Mesothelial cell of epicardium (in vitro differentiated cells): ENCODE measurements at regions not wholly inside any gene's neighbourhood (a gene's known extent, or its start where the extent isn't known, plus 50 kb on each side); places are given as distances from the start of the nearest gene placed in this dataset.

Experiments used
- DNase-seq, 2 experiments: peaks; one replicate each; pipeline ENCODE4 v3.0.0; 2021; ENCODE audit warnings: low spot score in 2 of 2; ENCODE audit not compliant: unreplicated experiment in 2 of 2
- H3K27ac Mint-ChIP-seq: 2 replicates; pipeline ENCODE4 v1.8.0; 2021; ENCODE audit warnings: mixed read lengths
- H3K27me3 Mint-ChIP-seq: 2 replicates; pipeline ENCODE4 v1.8.0; 2021; ENCODE audit warnings: low read depth, mixed read lengths
- H3K36me3 Mint-ChIP-seq: 2 replicates; pipeline ENCODE4 v1.8.0; 2021; ENCODE audit warnings: mixed read lengths
- H3K4me1 Mint-ChIP-seq: 2 replicates; pipeline ENCODE4 v1.8.0; 2021; ENCODE audit warnings: mixed read lengths
- H3K4me3 Mint-ChIP-seq: 2 replicates; pipeline ENCODE4 v1.8.0; 2021; ENCODE audit warnings: mild to moderate bottlenecking, moderate library complexity, mixed read lengths
- H3K9me3 Mint-ChIP-seq: 2 replicates; pipeline ENCODE4 v1.8.0; 2021; ENCODE audit warnings: mixed read lengths
- TF ChIP-seq, protein P1 (sequence below): fragments of 200-600 bp; sonication (generic); IDR thresholded peaks from one replicate; pipeline ENCODE4 v1.5.0; 2021; ENCODE audit warnings: antibody characterized with exemption; ENCODE audit not compliant: unreplicated experiment

DNA sequence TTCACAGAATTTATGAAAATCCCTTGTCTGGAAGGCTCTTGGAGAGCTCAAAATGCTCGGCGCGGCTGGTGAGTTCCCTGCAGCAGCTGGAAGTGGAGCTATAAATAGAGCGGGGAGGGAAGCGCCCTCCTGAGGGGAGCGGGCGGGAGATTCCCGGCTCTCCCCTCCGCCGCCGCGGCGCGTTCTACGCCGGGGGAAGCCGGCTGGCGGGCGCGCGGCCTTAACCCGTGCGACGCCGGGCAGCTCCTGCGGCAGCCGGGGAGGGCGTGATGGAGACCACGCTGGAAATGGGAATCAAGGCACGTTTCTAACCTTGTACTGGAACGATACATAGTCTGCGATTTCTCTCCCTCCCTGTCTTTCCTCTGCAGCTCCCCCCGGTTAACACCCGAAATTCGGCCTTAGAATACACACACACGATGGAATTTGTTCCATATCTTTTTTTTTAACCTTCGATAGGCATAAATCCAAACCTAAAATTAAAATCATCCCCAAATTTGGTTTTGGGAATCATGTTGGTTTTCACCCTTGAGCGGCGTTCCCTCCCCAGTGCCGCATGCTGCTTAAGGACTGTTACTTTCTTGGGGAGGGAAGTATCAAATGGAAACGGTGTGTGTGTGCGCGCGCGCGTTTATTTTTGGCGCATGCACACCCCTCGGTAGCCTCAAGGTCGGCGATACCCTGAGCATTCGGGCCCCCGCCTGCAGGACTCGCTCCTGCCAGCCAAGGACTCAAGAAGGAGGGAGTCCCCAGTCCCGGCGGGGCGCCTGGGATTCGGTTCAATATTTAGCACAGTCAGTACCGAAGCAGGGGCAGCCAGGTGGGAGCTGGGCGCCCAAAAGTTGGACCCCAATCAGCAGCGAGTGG lies 306.3 kb upstream of the KCNN2 start:
- Mint-ChIP-seq H3K4me1 (peaks cover 41% of the 10 kb centered on the region), H3K27me3 (peaks cover 7% of the 10 kb centered on the region), H3K36me3 (no peaks in the 10 kb centered on the region), H3K27ac (peak overlapping the region; percentile 23), H3K4me3 (peak overlapping the region; percentile 74), H3K9me3 (no peaks in the 10 kb centered on the region)
- TF ChIP-seq, protein P1, sequence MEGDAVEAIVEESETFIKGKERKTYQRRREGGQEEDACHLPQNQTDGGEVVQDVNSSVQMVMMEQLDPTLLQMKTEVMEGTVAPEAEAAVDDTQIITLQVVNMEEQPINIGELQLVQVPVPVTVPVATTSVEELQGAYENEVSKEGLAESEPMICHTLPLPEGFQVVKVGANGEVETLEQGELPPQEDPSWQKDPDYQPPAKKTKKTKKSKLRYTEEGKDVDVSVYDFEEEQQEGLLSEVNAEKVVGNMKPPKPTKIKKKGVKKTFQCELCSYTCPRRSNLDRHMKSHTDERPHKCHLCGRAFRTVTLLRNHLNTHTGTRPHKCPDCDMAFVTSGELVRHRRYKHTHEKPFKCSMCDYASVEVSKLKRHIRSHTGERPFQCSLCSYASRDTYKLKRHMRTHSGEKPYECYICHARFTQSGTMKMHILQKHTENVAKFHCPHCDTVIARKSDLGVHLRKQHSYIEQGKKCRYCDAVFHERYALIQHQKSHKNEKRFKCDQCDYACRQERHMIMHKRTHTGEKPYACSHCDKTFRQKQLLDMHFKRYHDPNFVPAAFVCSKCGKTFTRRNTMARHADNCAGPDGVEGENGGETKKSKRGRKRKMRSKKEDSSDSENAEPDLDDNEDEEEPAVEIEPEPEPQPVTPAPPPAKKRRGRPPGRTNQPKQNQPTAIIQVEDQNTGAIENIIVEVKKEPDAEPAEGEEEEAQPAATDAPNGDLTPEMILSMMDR, result no peak
- DNase-seq, result peak; percentile 57 to 81

DNA sequence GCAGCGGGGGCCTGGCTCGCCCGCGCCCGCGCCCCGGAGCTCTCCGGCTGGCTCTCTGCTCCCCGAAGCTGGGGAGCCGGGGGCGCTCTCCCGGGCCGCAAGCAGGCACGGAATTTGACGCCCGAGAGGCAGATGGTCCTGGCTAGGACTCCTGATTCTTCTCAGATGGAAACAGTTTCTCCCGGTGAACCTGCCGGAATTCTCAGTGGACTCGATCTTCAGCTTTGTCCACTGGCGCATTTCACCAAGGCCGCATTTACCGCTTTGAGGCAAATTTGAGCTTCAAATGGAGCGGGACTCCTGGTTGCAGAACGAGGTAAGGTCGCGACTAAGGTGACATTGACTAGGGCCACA lies 305.7 kb upstream of the KCNN2 start:
- H3K4me1 Mint-ChIP-seq, result peaks cover 41% of the 10 kb centered on the region
- DNase-seq, result no peak
- H3K9me3 Mint-ChIP-seq, result no peaks in the 10 kb centered on the region
- peaks cover 7% of the 10 kb centered on the region for H3K27me3 Mint-ChIP-seq
- peak overlapping the region; percentile 74 for H3K4me3 Mint-ChIP-seq
- no peaks in the 10 kb centered on the region for H3K36me3 Mint-ChIP-seq
- TF ChIP-seq, protein P1, result no peak
- peak overlapping the region; percentile 39 for H3K27ac Mint-ChIP-seq

DNA sequence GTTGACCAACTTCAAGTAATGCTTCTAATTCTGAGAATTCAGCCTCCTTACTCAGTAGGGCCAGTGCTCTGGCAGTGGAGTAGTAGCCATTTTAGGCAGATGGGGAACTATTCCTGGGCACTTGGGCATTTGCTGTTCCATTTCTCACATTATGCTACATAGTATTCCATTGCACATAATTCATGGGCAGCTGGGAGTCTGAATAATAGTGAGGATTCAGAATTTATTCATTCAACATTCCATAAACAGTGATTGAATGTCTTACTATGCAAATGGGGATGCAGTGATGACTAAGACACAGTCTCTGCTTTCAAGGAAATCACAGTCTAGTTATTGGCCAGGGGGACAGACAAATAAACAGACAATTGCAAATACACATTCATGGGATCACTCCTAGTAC lies 301.0 kb upstream of the KCNN2 start:
- no peak for DNase-seq
- Mint-ChIP-seq H3K9me3 (no peaks in the 10 kb centered on the region), H3K4me3 (no peak overlapping the region), H3K27ac (no peak overlapping the region), H3K4me1 (peaks cover 34% of the 10 kb centered on the region), H3K27me3 (peaks cover 7% of the 10 kb centered on the region), H3K36me3 (no peaks in the 10 kb centered on the region)
- TF ChIP-seq, protein P1, result no peak

DNA sequence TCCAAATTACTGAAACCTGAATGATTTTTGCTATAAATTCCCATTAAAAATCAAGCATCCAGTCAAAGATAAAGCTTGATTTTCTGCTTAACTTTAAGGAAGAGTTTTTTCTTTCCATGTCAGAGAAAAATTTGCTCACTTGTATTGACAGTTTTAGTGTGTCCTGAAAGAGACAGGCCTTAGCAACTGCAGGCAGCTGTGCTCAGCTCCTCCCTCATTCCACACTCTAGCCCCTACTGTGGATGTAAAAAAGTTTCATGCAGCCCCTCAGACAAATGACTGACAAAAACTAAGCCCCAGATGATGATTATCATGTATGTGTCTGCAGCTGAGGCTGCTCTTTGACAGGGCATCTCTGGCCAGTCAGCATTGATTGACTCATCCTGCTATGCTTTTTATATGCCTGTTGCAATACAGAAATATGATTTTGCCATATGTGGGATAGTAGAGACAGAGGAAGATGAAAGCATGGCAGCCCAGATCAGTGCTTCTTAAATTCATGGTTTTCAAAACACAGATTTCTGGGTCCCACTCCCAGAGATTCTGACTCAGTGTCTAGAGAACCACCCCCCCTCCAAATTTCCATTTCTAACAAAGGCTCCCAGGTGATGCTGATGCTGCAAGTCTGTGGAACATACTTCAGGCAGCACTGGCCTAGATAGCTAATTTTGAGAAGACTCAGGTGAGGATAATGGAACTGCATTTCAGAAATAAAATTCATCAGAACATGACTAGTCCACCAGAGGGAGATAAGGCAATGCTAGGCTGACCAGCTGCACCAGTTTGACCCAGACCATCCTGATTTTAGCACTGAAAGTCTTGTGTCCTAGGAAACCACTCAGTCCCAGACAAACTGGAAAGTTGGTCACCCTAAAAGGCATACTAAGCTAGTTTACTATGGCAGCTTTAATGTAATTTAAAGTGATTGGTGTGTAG lies 298.7 kb upstream of the KCNN2 start:
- Mint-ChIP-seq H3K4me3 (no peak overlapping the region), H3K27me3 (no peaks in the 10 kb centered on the region), H3K27ac (no peak overlapping the region), H3K9me3 (no peaks in the 10 kb centered on the region), H3K36me3 (no peaks in the 10 kb centered on the region), H3K4me1 (peaks cover 28% of the 10 kb centered on the region)
- TF ChIP-seq, protein P1, result no peak
- no peak for DNase-seq

DNA sequence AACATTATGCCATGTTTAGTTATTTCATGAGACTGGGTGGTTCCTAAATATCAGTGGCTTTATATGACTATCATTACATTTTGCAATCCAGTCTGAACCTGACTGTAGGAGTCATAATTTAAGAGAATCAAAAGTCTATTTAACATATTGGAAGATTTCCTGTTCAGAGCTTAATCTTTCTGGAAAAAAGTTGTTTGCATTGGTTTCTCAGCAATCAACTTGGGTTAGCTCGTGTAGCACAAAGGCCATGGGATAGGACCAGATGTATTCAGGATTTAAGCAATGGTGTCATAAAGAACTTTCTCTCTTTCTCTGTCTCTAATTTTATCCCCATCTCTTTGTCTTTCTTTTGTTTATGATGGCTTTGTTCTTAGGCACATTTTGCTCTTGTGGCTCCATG lies 296.0 kb upstream of the KCNN2 start:
- Mint-ChIP-seq H3K27me3 (no peaks in the 10 kb centered on the region), H3K36me3 (no peaks in the 10 kb centered on the region), H3K4me3 (no peak overlapping the region), H3K9me3 (no peaks in the 10 kb centered on the region), H3K27ac (peak overlapping the region; percentile 28), H3K4me1 (peaks cover 24% of the 10 kb centered on the region)
- DNase-seq, result no peak
- TF ChIP-seq, protein P1, result no peak
